ENCODE measurements at regions not wholly inside any gene's neighbourhood (a gene's known extent, or its start where the extent isn't known, plus 50 kb on each side); places are given as distances from the start of the nearest gene placed in this dataset.

DNA sequence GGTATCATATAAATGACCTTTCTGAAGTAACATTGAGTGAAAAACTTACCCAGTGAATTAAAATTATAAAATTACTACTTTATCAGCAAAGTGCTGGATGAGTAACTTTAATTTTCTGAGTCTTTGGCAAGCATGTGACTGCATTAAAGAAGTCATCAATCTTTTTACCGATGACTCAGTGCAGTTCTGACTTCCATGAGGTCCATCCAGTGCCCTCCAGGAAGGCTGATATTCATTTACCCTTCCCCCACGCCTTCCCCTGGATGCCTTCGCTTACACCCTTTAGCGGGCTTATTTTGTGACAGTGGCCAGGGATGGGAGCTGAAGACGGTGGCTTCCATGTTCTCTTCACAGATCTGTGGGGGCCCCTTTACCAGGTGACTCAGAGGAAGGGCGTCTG lies 572.9 kb upstream of the PFKP start:
- no peak for DNase-seq

GRCh38 chr10:2488446-2489005 lies 578.8 kb upstream of the PFKP start:
- DNase-seq, result no peak

GRCh38 chr10:2487921-2488320 lies 579.4 kb upstream of the PFKP start:
- no peak for DNase-seq

DNA sequence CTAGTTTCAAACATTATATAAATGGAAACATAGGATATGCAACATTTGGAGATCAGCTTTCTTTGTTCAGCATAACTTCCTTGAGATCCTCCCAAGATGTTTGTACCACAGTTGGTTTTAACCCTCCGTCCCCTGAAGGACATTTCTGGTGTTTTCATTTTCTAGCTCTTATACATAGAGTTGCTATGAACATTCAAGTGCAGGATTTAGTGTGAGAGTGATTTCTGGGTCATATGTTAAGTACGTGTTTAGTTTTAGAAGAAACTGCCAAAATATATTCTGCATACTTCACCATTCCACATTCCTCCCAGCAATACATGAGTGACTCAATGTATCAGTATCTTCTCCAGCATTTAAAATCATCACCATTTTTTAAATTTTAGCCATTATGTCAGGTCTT lies 588.7 kb upstream of the PFKP start:
- no peak for DNase-seq

- no peak for DNase-seq
Measured at GRCh38 chr10:2476812-2477553, 590.4 kb upstream of the PFKP start.

DNA sequence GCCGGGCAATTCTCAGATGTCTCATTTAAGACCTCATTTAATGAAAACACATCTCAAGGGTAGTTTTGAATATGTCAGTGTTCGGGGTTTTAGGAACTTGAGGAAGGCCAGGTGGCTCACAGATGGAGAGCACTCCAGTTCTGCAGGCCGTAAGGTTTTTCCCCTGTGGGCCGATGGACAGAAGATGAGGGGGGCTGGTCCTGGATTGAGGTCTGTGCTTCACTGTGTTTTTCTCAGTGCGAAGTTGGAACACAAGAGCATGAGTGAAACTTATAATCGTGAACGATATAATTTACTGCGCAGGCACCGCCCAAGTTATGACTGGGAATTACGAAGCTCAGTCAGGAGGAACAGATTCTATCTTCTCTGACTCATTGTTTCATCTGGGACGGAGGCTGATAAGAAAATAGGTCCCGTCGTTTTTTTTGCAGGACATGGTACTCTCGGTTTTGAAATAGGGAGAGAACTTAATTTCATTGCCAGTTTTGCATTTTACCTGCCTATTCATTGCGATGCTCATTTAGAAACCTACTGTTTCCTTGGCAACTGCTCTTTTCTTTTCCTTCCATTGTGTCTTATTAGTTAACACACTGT lies 591.0 kb upstream of the PFKP start:
- DNase-seq, result no peak

- no peak for DNase-seq
Measured at GRCh38 chr10:2475711-2476217, 591.6 kb upstream of the PFKP start.

GRCh38 chr10:2471811-2472210 lies 595.5 kb upstream of the PFKP start:
- DNase-seq, result no peak

DNA sequence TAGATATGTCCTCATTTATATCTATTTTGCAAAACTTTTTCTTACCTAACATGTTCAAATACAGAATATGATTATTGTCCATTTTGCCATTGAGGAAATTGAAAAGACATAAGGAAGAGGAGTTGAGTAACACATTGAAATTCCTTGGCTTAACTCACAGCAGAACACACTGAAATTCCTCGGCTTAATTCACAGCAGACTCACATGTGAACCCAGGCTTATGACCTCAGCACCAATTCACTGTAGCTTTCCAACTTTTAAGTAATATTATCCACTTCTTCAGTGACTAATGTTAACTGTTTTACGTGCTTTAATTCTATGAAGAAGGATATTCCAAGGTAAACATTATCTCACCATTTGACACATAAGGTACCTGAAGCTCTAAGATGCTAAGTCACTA lies 597.5 kb upstream of the PFKP start:
- no peak for DNase-seq

- DNase-seq, result no peak
Measured at GRCh38 chr10:2464483-2464882, 602.9 kb upstream of the PFKP start.

DNA sequence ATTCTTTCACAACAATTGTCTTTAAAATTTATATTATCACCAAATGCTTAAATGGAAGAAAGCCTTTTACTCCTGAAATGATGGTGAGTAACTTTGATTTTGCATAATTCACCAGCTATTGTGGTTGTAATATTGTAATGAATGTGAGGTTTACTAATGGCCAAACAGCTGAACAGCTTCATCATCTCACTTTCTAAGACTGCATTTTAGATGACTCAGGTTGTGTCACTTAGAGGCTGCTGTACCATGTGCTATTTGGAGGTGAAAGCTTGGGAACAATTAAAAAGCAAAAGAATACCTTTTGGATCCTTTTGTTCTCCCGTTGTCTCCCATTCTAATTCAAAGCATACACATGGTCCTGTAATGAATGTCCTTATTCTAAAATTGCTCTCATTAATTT lies 604.0 kb upstream of the PFKP start:
- no peak for DNase-seq

DNA sequence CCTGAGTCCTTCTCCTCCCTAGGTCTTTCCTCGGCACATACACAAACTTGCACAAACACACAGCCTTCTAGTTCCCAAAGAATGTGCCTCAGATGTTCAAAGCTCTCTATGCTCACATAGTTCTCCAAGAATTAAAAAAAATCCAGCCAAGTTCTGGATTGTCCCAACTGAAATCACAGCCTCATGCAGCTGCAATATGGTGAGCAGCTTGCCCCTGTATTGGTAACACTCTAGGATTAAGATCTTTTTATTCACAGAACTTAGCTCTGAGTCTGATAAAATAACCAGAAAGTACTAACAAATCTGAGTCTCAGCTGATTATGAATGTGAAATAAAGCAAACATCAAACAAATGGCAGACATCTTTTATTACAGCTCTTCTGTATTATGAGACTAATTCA lies 604.8 kb upstream of the PFKP start:
- no peak for DNase-seq

GRCh38 chr10:2460812-2461211 lies 606.5 kb upstream of the PFKP start:
- no peak for DNase-seq

- no peak for DNase-seq
Measured at GRCh38 chr10:2459713-2460112, 607.6 kb upstream of the PFKP start.

- DNase-seq, result no peak
Measured at GRCh38 chr10:2456834-2457233, 610.5 kb upstream of the PFKP start.

DNA sequence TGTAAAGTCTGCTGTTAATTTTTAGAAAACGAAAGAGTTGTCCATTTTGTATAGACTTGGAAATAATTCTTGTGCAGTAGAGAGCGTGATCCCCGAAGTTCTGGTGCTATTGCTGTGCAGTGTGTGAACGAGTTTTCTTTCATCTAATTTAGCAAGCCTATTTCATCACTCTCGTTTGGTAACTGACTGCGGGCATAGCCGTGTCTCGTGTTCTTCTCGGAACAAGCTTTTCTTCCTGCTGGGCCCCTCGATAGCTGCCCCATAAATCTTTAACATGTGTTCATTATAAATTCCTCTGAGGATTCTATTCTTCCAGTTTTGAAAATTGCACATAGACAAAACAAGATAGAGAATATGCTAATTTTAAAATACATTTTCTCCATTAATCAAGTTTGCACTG lies 622.0 kb upstream of the PFKP start:
- no peak for DNase-seq

DNA sequence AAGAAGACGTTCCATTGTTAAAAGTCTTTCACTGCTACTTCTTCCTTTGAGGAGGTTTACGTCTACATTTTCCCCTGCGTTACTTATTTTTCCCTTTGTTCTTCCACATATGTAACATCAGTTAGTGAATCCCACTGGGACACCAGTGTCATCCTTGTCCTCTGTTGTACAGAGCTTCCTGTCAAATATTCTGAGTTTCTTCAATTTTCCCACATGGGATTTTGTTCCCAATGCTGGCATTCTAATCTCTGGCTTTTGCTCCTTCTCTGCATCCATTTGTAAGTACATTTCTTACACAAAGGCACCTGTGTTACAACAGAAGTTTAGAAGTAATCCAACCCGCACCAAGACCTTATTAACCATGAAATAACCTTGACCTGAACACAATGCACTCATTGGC lies 627.4 kb upstream of the PFKP start:
- no peak for DNase-seq

- DNase-seq, result no peak
Measured at GRCh38 chr10:2439000-2439399, 628.3 kb upstream of the PFKP start.

- no peak for DNase-seq
Measured at GRCh38 chr10:2438248-2438939, 629.0 kb upstream of the PFKP start.

GRCh38 chr10:2436933-2437332 lies 630.4 kb upstream of the PFKP start:
- DNase-seq, result no peak

DNA sequence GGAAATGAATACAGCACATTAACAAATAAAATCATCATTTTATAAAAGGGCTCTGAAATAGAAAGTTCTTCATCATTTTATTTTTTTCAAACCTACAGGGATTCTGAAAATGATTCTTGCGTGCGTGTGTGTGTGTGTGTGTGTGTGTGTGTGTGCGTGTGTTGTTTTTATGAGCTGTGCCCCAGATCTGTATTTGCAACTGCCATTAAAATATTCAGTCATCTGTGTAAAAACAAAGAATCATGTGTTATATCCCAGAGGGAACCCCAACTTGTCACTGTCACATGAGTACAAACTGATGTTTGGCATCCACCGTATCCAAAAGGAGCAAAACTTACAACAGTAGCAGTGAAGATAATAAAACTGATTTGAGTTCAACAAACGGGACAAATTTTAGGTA lies 635.4 kb upstream of the PFKP start:
- DNase-seq, result no peak

DNA sequence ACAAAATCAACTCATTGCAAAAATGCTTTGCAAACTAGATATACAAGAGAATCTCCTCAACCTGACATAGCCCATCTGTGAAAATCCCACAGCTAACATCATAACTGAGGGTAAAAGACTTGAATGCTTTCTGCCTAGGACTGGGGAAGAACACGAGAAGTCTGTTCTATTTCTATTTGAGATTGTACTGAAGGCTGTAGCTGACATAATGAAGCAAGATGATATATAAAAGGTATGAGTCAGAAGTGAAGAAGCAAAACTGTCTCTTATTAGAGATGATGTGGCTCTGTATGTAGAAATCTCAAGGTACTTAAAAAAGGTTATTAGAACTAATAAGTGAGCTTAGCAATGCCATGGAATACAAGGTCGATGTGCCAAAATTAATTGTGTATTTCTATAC lies 639.9 kb upstream of the PFKP start:
- DNase-seq, result no peak

GRCh38 chr10:2425320-2425719 lies 642.0 kb upstream of the PFKP start:
- no peak for DNase-seq

GRCh38 chr10:2414562-2414961 lies 652.8 kb upstream of the PFKP start:
- no peak for DNase-seq
